ENCODE measurements at regions not wholly inside any gene's neighbourhood (a gene's known extent, or its start where the extent isn't known, plus 50 kb on each side); places are given as distances from the start of the nearest gene placed in this dataset.

DNA sequence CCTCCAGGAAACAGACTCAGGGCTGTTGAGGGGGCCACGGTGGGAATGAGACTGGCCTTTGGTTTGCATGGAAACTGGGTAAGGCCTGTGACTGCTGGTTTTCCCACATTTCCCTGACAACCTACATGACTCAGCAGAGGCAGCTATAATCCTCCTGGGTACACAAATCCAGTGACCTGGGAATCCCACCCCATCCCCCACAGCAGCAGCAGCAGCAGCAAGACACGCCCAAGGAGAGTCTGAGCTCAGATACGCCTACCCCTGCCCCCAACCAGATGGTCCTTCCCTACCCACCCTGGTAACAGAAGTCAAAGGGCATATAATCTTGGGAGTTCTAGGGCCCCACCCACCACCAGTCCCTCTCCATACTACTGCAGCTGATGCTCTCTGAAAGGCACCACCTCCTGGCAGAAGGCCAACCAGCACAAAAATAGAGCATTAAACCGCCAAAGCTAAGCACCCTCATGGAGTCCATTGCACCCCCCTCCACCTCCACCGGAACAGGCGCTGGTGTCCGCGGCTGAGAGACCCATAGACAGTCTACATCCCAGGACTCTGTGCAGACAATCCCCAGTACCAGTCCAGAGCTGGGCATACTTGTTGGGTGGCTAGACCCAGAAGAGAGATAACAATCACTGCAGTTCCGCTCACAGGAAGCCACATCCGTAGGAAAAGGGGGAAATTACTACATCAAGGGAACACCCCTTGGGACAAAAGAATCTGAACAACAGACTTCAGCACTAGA, 237.2 kb upstream of the SPRY2 start:
- H3K9me3 ChIP-seq: no peaks in the 10 kb centered on the region
- no peaks in the 10 kb centered on the region for H3K36me3 ChIP-seq
- peaks cover 0 to 6% (median 0%) of the 10 kb centered on the region in 3 donors for H3K4me1 ChIP-seq
- intact Hi-C loops (cut with DNase I): no loop called here
- FAIRE-seq (no peak), DNase-seq (peak in 3 of 6 donors; percentile 18 to 48 (median 33)), ATAC-seq (no peak)
- H3K27me3 ChIP-seq: no peaks in the 10 kb centered on the region
- TF ChIP-seq, protein P1, sequence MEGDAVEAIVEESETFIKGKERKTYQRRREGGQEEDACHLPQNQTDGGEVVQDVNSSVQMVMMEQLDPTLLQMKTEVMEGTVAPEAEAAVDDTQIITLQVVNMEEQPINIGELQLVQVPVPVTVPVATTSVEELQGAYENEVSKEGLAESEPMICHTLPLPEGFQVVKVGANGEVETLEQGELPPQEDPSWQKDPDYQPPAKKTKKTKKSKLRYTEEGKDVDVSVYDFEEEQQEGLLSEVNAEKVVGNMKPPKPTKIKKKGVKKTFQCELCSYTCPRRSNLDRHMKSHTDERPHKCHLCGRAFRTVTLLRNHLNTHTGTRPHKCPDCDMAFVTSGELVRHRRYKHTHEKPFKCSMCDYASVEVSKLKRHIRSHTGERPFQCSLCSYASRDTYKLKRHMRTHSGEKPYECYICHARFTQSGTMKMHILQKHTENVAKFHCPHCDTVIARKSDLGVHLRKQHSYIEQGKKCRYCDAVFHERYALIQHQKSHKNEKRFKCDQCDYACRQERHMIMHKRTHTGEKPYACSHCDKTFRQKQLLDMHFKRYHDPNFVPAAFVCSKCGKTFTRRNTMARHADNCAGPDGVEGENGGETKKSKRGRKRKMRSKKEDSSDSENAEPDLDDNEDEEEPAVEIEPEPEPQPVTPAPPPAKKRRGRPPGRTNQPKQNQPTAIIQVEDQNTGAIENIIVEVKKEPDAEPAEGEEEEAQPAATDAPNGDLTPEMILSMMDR (IDR thresholded peaks at IDR 0.05): no peak
- WGBS, 2 donors: 80 to 84% methylated on average over 10 of the region's 10 CpGs
- no peak overlapping the region for H3K4me3 ChIP-seq
- H3K27ac ChIP-seq: no peak overlapping the region

DNA sequence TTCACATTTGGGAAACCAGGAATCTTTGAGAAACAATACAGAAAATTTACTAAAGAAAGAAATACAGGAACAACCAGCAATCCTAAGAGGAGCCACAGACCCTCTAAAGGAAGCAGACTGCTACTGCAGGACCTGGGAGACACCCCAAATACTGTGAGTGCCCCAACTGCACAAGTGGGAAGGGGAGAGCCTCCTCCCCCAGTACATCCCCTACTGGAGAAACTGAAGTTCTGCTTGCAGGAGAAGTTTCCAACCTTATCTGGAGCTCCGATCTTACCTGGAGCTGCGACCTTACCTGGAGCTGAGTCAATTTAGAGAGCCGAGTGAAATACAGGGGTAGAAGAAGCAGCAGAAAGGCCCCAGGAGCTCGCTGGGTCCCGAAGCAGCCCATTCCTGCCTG, 236.4 kb upstream of the SPRY2 start:
- Histone ChIP-seq H3K4me1 (peaks cover 0 to 6% (median 0%) of the 10 kb centered on the region in 3 donors), H3K27ac (no peak overlapping the region), H3K36me3 (no peaks in the 10 kb centered on the region), H3K9me3 (no peaks in the 10 kb centered on the region), H3K27me3 (no peaks in the 10 kb centered on the region), H3K4me3 (no peak overlapping the region)
- no peak for DNase-seq
- ATAC-seq: no peak
- WGBS, 2 donors: 44 to 56% methylated on average over 5 of the region's 5 CpGs
- TF ChIP-seq, protein P1 (IDR thresholded peaks at IDR 0.05): no peak
- no peak for FAIRE-seq
- intact Hi-C loops (cut with DNase I): no loop called here

DNA sequence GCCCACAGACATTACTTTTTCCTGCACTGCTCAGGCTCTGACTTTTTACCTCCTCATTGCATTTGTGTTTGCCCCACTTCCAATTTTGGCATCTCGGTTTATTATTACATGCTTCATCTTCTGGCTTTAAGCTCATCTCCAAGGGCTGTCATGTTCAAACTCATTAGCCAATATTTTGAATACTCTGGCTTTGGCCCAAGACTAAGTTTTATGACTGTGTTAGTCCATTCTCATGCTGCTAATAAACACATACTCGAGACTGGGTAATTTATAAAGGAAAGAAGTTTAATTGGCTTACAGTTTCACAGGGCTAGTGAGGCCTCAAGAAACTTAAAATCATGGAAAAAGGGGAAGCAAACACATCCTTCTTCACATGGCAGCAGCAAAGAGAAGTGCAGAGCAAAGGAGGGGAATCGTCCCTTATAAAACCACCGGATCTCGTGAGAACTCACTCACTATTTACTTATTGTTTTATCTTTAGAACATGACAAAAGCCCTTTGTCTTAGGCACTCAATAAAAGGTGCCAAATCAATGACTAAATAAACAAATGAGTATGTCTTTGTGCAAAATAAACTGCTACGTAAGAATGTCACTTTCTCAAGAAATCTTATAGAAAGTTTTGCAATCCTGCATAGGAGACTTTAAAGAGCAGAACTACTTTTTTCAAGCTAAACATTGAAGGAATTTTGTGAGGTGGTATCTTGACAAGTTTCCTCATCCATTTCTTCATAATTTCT, 233.4 kb upstream of the SPRY2 start:
- Histone ChIP-seq H3K9me3 (no peaks in the 10 kb centered on the region), H3K4me3 (no peak overlapping the region), H3K27me3 (no peaks in the 10 kb centered on the region), H3K27ac (no peak overlapping the region), H3K36me3 (no peaks in the 10 kb centered on the region), H3K4me1 (peaks cover 0 to 6% (median 0%) of the 10 kb centered on the region in 3 donors)
- TF ChIP-seq, protein P1 (IDR thresholded peaks at IDR 0.05): no peak
- DNase-seq (no peak), ATAC-seq (peak in 1 of 4 donors; percentile 42), FAIRE-seq (no peak)
- 20 to 23% methylated on average over 6 of the region's 6 CpGs for WGBS, 2 donors
- intact Hi-C loops (cut with DNase I): no loop called here

GRCh38 chr13:80572923-80573316, 232.0 kb upstream of the SPRY2 start:
- peaks cover 0 to 6% (median 0%) of the 10 kb centered on the region in 3 donors for H3K4me1 ChIP-seq
- intact Hi-C loops (cut with DNase I): no loop called here
- ATAC-seq: no peak
- H3K4me3 ChIP-seq: no peak overlapping the region
- 79 to 82% methylated on average over 5 of the region's 5 CpGs for WGBS, 2 donors
- H3K36me3 ChIP-seq: no peaks in the 10 kb centered on the region
- DNase-seq: no peak
- H3K27me3 ChIP-seq: no peaks in the 10 kb centered on the region
- H3K9me3 ChIP-seq: no peaks in the 10 kb centered on the region
- TF ChIP-seq, protein P1 (IDR thresholded peaks at IDR 0.05): no peak
- no peak overlapping the region for H3K27ac ChIP-seq
- FAIRE-seq: no peak

All from pancreas (tissue), 10 donors.